GM19025 (cell line): ENCODE measurements at regions not wholly inside any gene's neighbourhood (a gene's known extent, or its start where the extent isn't known, plus 50 kb on each side); places are given as distances from the start of the nearest gene placed in this dataset.

Source experiments
- ATAC-seq: cut with Tn5 transposase; IDR thresholded peaks from one replicate; pipeline ENCODE4 v1.9.1; 2021; ENCODE audit warnings: mild to moderate bottlenecking, low read depth, moderate library complexity; ENCODE audit not compliant: unreplicated experiment

DNA sequence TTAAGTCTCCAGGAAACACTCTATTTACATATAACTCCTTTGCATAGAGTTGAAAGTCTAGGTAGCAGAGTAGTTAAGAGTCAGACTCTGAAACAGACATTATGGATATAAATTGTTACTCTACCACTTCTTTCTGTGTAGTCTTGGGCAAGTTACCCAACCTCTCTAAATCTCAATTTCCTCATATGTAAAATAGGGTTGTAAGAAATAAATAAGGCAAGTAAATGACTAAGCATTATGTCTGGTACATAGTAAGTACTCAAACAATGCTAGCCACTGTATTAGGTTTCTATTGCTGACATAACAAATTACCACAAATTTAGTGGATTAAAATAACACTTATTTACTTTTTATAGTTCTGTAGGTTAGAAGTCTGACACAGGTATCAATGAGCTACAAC is 394.1 kb downstream of the PRDM5 start:
- no peak for ATAC-seq

DNA sequence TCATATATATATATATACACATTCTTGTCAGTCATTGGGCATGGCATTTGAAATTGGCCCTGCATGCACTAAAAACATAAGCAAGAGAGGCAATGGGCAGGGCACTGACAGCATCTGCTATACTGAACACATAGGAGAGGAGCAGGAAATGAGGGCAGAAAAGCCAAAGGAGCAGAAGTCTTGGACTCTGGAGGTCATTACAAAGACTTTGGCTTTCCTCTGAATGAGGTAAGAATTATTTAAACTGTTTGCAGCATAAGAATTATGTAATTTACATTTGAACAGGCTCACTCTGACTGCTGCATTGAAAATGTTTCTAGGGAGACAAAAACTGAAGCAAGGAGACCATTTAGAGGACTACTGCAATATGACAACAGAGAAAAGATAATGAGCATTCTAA is 396.5 kb downstream of the PRDM5 start:
- no peak for ATAC-seq

DNA sequence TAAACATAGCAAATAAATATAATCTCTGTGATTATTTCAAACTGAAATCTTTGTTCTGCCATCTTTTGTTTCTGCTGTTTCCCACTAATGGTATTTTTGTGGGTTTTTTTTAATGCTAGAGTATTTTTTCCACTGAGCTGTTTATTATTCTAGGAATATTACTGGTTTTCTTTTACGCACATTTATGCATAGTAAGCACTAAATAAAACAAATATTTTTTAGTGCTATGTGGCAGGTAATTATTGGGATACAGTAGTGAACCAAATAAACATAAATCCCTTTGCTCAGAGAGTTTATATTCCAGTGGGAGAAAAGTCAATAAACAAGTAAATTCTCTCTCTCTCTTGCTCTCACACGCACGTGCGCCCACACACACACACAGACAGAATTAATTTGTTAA is 397.4 kb downstream of the PRDM5 start:
- ATAC-seq = no peak

DNA sequence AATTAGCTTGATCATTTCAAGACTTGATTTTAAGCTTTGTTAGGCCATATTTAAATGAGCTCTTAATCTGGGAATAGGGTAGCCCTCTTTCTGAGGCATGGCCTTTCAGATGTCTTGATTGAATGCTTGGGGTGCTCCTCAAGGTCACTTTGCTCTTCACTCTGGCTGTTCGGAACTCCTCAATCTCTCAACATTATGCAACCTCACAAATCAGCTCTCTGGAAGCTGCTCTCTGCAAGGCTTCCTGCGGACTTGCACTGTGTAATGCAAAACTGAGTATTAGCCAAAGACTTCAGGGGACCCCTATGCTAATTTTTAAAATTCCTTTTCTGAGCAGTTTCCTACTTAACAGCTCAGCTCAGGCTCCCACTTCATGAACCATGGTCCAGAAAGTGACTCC is 398.3 kb downstream of the PRDM5 start:
- ATAC-seq = no peak

DNA sequence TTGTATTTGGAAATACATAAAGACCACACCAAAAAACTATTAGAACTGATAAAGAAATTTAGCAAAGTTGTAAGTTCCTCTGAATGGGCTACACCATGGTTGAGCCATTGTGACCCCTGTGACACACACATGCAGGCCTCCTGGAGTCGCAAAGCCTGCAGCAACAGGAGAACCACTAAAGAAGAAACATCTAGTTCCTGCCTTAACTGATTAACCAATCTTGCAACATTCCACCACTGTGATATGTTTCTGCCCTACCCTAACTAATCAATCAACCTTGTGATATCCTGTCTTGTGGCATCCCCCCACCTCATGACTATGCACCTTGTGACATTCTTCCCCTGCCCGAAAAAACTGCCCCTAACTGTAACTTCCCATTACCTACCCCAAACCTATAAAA is 401.8 kb downstream of the PRDM5 start:
- ATAC-seq = no peak

DNA sequence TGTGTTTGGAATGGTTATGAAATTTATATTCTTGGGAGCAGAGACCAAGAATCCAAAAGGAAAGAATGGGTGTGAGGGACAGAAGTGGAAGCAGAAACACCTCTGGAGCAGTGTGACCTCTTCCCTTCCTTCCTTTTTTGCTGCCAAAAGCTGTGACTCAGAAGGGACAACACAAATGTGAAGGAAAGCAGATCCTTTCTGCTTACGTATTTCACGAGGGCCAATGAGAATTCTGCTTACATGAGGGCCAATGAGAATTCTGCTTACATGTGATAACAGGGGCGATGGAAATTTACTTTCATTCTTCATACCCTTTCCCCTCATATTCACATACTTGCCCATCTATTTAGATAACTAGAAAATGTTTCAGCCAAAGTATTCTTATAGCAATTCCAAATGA is 404.6 kb downstream of the PRDM5 start:
- peak; percentile 80 for ATAC-seq

DNA sequence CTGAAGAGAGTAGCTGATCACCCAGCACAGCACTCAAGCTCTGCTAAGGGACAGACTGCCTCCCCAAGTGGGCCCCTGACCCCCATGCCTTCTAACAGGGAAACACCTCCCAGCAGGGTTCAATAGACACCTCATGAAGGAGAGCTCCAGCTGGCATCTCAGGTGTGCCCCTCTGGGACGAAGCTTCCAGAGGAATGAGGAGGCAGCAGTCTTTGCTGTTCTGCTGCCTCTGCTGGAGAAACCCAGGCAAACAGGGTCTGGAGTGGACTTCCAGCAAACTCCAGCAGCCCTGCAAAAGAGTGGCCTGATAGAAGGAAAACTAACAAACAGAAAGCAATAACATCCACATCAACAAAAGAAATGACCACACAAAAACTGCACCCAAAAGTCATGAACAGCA is 412.8 kb downstream of the PRDM5 start:
- ATAC-seq = no peak

DNA sequence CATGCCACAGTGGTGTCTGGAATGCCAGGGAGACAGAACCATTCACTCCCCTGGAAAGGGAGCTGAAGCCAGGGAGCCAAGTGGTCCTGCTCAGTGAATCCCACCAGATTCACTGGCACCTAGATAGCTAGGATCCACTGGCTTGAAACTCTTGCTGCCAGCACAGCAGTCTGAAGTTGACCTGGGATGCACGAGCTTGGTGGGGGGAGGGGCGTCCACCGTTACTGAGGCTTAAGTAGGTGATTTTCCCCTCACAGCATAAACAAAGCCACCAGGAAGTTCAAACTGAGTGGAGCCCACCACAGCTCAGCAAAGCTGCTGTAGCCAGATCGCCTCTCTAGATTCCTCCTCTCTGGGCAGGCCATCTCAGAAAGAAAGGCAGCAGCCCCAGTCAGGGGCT is 413.3 kb downstream of the PRDM5 start:
- no peak for ATAC-seq

DNA sequence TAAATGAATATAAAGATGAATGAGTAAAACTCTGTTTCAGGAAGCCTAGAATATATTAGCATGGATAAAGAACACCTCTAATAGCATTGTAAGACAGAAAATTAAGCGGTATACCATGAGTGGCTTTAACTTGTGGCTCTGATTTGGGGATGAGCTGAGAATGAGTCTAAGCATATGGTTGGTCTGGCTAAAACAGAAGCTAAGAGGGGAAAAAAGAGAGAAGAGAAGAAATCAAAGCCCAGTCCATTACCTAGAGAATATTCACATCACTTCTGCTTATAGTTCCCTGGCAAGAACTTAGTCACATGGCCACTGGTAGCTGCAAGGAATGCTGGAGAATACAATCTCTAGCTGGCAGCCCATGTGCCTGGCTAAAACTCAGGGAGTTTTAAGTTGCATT is 414.5 kb downstream of the PRDM5 start:
- ATAC-seq = no peak

DNA sequence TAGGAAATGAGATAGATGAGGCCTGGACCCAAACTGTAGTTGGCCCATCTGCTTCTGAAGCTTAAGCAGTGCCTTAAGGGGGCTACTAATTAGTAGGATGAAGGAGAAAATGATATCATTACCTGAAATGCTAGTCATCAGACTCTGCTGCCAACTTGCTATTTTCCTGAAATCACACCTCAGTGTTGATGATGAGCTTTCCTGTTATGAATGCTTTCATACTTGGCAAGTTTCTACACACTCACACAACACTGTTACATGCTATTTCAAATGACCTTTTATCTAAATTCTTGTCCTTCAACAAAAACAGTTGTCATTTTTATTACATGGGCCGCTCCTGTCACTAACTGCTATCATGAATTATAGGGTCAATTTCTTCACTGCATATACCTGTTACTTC is 416.0 kb downstream of the PRDM5 start:
- ATAC-seq = no peak

DNA sequence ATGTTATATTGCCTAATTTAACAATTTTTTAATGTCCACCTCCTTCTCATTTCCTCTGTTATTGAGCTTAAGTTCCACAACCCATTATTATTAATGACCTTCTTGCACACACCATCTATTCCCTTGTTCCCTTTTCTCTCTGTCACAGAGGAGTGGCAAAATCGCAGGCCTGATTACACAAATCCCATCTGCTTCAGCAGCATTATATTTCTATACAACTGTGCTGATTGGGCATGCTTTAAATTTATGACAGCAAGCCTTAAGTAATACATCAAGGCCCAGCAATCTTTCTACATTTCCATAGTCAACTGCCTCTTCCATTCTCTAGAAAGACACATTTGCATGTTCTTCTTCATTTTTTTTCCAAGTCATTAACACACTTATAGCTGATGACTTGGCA is 423.8 kb downstream of the PRDM5 start:
- ATAC-seq = no peak

DNA sequence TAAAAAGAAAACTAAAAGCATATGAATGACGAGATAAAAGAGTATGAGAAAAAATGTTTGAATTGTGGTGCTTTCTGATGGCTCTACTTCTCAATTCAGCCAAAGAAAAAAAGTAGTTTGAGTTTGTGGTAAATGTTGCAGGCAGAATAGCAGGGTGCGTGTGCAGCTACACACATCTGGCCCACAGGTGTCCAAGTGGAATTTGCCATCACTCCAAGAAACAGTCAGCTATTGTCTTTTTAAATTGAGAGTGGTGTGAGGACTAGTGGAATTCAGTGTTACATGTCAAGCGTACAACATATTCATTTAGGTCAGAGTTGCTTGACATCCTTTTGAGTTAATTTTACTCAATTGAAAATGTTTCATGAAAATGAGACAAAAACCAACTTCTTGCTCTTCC is 424.8 kb upstream of the MAD2L1 start:
- ATAC-seq = no peak

DNA sequence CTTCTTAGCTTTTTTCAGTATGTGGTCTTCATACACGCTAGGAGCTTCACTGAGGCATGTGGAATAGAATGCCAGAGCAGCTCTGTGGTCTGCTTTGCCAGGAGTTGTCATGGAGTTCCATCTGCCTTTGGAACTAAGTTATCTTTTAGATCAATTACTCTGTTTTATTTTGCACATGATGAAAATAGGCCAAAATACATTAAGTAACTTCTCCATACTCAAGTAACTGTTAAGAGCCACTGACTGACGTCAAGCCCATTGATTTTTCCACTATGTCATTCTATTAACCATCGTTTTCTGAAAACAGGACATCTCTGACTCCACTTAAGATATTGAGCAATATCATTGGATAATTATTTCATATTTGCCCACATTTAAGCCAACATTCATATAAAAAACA is 415.1 kb upstream of the MAD2L1 start:
- ATAC-seq = no peak

DNA sequence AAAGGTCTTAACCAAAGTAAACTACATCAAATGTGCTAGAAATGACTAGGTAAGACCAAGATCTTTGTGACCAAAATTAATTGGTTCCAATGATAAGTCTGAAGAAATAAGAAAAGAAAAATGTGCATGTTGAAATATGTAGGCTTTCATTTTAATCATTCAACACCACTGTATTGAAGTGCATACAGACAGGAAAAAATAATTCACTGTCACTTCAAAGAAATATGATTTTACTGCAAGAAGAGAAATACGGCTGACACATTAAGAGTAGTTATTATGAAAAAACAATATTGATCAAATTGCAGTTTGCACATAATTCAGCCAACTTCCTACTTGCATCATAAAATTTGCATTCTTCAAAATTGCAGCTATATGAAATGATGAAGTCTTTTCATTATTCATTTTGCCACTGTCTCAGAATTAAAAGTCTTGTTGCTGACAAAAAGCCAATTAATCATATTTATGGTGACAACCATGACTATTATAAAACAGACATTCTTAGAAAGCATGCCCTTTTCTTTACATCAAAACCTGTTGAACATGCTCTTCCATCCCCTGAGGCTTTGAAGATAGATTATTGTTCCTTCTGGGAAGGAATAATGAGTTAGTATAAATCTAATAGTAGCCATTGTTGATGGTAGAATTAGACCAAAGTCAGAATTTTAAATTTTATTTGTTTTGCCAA is 405.9 kb upstream of the MAD2L1 start:
- ATAC-seq = no peak

DNA sequence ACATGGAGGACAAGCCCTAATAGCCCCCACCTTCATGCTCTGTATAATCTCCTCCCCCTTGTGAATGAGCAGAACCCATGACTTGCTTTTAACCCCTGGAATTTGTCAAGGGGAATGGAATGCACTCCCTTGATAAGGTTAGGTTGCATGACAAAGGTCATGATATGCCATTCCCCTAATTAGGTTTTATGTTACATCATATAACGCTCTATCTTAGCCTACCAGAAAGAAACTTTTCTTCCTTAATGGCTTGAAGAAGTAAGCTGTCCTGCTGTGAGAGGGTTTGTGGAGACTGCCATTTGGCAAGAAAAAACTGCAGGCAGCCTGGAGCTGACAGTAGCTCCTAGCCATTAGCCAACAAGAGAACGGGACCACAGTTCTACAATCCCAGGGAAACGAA is 399.8 kb upstream of the MAD2L1 start:
- no peak for ATAC-seq

DNA sequence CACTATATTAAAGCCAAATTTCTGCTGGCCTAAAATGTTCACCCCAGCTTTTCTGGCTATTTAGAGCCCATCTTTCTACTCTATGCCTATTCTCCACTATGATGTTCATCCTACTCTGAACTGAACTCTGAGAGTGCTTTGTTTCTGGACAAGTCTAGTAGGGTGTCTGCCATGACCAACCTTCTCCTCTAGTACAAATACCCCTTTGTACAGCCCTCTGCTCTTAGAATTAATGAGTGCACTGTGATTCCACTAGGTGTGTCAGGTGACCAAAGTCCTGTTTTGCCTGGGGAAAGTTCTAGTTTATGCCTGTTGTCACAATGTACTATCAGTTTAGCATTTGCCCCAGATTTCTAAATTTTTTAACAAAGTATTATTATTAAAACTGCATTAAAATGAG is 388.1 kb upstream of the MAD2L1 start:
- ATAC-seq = no peak

DNA sequence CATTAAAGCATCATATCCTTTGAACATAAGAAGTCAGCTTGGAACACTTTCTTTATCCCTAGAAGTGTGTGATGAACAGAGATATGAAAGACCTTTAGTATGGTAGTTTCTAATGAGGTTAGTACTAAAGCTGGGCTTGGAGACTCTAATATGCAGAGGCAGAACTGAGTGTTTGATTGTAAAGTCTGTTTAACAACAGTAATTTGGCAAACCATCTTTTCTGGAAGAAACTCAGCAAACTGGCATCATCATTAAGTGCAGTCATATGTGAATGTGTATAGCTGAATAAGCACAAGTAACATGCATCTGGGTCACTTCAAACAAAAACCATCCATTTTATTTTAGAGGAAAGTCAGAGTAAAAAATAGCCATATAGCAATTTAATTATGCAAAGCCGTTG is 385.9 kb upstream of the MAD2L1 start:
- ATAC-seq = no peak

DNA sequence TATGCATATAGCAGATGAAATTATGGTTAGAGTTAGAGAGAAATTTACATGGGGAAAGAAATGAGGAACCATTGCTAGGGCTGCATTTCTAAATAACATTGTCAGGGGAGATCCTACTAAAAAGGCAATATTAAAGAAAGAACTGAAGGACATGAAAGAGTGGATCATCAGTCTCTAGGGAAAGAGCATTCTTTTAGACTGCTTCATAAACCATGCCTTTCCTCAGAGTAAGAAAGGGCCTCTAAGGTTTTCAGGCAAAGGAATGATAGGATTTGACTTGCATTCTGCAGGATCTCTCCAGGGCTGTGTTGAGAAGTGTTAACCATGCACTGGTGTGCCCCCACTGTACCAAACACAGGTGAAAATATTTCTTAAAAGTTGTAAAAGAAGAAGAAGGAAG is 385.4 kb upstream of the MAD2L1 start:
- ATAC-seq = no peak

DNA sequence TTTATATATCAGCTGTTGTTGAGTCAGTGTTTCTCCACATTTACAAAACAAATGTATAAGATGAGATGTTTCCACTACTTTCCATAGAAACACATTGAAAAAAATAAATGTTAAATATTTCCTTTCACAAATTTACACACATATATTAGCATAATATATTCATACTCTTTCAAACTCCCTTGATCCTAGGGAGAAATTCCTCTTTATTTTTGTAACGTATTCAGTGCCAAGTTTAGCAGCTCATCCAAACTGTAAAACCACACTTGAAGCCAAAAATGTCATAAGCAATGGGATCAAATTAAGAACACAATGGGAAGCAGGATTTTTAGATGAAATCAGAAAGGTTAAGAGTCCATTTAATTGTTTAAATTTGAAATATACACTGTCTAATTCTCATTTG is 381.1 kb upstream of the MAD2L1 start:
- ATAC-seq = no peak

DNA sequence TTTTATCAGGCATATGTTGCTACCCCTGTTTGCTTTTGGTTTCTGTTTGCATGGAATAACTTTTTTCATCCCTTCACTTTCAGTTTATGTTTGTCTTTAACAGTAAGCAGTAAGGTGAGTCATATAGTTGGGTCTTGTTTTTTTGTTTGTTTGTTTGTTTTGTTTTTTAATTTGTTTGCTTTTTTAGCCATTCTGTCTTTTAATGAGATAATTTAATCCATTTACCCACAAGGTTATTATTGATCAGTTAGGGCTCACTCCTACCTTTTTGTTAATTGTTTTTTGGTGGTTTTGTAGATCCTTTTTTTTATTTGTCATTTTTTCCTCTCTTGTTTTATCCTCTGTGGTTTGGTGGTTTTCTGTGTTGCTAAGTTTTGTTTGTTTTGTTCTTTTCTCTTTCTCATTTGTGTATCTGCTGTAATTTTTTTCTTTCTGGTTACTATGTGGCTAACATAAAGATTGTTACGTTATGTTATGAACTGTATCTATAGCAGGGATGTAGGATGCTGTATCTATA is 379.5 kb upstream of the MAD2L1 start:
- peak; percentile 91 for ATAC-seq

DNA sequence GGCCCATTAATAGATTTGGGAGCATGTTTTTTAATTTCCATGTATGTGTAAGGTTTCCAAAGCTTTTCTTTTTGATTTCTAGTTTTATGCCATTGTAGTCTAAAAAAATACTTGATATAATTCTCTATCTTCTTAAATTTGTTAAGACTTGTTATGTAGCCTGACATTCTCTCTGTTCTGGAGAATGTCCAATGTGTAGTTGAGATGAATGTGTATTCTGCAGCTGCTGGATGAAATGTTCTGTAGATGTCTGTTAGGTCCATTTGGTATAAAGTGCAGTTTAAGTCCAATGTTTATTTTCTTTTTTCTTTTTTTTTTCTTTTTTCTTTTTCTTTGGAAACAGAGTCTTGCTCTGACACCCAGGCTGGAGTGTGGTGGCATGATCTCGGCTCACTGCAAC is 378.5 kb upstream of the MAD2L1 start:
- no peak for ATAC-seq

DNA sequence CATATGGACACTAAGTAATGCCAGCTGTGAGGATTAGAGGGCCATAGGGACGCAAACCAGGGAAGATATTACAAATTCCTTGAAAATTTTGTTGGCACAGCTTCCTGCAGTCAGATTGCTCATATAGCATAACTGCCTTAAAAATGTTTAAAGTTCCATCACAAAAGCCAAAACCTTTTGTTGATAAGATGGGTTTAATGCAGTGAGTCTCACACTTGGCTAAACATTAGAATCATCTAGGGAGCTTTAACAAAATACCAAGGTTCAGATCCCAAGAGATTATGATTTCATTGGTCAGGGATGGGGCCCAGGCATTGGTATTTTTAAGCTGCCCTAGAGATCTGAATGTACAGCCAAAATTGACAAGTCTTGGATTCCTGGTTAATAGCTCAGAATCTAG is 376.5 kb upstream of the MAD2L1 start:
- no peak for ATAC-seq

DNA sequence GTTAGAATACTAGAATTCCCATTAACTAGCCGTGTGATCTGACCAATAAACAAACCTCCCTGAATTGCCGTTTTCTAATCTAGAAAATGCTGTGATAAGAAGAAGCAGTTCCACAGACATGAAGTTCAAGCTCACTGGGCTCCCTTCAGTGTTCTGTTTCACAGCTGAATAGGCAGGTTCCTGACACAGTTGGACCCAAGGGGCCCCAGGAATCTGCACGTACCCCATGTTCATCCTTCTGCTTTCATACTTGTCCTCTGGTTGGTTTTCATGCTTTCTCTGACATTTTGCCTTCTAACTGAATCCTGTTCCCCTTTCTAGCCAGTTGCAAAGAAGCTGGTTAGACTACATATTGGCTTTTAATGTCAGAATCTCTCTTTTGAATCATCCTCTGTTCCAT is 374.1 kb upstream of the MAD2L1 start:
- no peak for ATAC-seq
